Retina (tissue), 1 donor: ENCODE measurements at regions not wholly inside any gene's neighbourhood (a gene's known extent, or its start where the extent isn't known, plus 50 kb on each side); places are given as distances from the start of the nearest gene placed in this dataset.

ENCODE experiments used
- DNase-seq: peaks from one replicate; pipeline ENCODE4 v3.0.0-alpha.2; 2016

- no peak for DNase-seq
These were observed 421.4 kb upstream of the SALL3 start for GRCh38 chr18:78558101-78558810.

GRCh38 chr18:78558948-78559347 is 420.7 kb upstream of the SALL3 start:
- no peak for DNase-seq

- DNase-seq = no peak
These were observed 420.0 kb upstream of the SALL3 start for GRCh38 chr18:78559584-78559983.

- DNase-seq = no peak
These were observed 417.7 kb upstream of the SALL3 start for GRCh38 chr18:78561757-78562510.

- peak; percentile 93 for DNase-seq
These were observed 417.1 kb upstream of the SALL3 start for GRCh38 chr18:78562531-78562961.

GRCh38 chr18:78563110-78563509 is 416.5 kb upstream of the SALL3 start:
- DNase-seq = no peak

- DNase-seq = no peak
These were observed 415.6 kb upstream of the SALL3 start for GRCh38 chr18:78564030-78564429.

GRCh38 chr18:78564518-78564917 is 415.1 kb upstream of the SALL3 start:
- DNase-seq = peak; percentile 32

GRCh38 chr18:78565240-78565639 is 414.4 kb upstream of the SALL3 start:
- DNase-seq = no peak

GRCh38 chr18:78566065-78566464 is 413.6 kb upstream of the SALL3 start:
- no peak for DNase-seq

- no peak for DNase-seq
These were observed 412.9 kb upstream of the SALL3 start for GRCh38 chr18:78566720-78567119.

- no peak for DNase-seq
These were observed 408.4 kb upstream of the SALL3 start for GRCh38 chr18:78571063-78571785.

GRCh38 chr18:78571831-78572347 is 407.7 kb upstream of the SALL3 start:
- DNase-seq = no peak

GRCh38 chr18:78573773-78574172 is 405.8 kb upstream of the SALL3 start:
- DNase-seq = no peak

GRCh38 chr18:78576967-78577366 is 402.7 kb upstream of the SALL3 start:
- DNase-seq = no peak

- DNase-seq = no peak
These were observed 400.2 kb upstream of the SALL3 start for GRCh38 chr18:78579449-78579848.

- DNase-seq = no peak
These were observed 399.6 kb upstream of the SALL3 start for GRCh38 chr18:78579854-78580577.

- no peak for DNase-seq
These were observed 398.7 kb upstream of the SALL3 start for GRCh38 chr18:78580835-78581339.

- DNase-seq = no peak
These were observed 397.4 kb upstream of the SALL3 start for GRCh38 chr18:78582181-78582709.

GRCh38 chr18:78582898-78583738 is 396.5 kb upstream of the SALL3 start:
- no peak for DNase-seq

GRCh38 chr18:78583739-78584458 is 395.7 kb upstream of the SALL3 start:
- DNase-seq = no peak
